IMR-90 (cell line): ENCODE measurements at regions not wholly inside any gene's neighbourhood (a gene's known extent, or its start where the extent isn't known, plus 50 kb on each side); places are given as distances from the start of the nearest gene placed in this dataset.

Source experiments
- ATAC-seq: fragments of 200-7000 bp; cut with Tn5 transposase; 2 replicates; pipeline ENCODE4 v1.9.1; 2020; ENCODE audit warnings: low read depth, mild to moderate bottlenecking, moderate library complexity
- BruUV-seq: library from RNA; stranded (reverse); fragments of 400-500 nt; replicated peaks from 2 replicates; lab custom pipeline; 2021; lab: Mats Ljungman, UMichigan
- CTCF ChIA-PET: fragments of 300-600 bp; formaldehyde crosslinking; extraction: SDS; loops from one replicate; lab custom pipeline; 2021; ENCODE audit warnings: antibody characterized with exemption; lab: Yijun Ruan, JAX
- POLR2A ChIA-PET: fragments of 300-600 bp; sonication (Branson Sonifier 250); formaldehyde crosslinking; loops from one replicate; lab custom pipeline; 2022; ENCODE audit warnings: antibody characterized with exemption; ENCODE audit not compliant: unreplicated experiment; lab: Charles Lee
- DNase-seq: peaks from one replicate; pipeline ENCODE4 v3.0.0; 2013
- H2AFZ ChIP-seq: replicated peaks from 2 replicates; pipeline ENCODE3; 2013; ENCODE audit warnings: low read length, mild to moderate bottlenecking; ENCODE audit not compliant: poor library complexity
- H2AK5ac ChIP-seq: 2 replicates; pipeline ENCODE4 v1.6.1; 2013; ENCODE audit warnings: low read depth, low read length, inconsistent platforms
- H2AK9ac ChIP-seq: replicated peaks from 2 replicates; pipeline ENCODE3; 2013; ENCODE audit warnings: mild to moderate bottlenecking, low read depth, low read length, moderate library complexity; ENCODE audit not compliant: poor library complexity
- H2BK120ac ChIP-seq: 2 replicates; pipeline ENCODE4 v1.6.1; 2013; ENCODE audit warnings: low read depth, low read length, inconsistent platforms
- H2BK15ac ChIP-seq: 3 replicates; pipeline ENCODE4 v1.6.1; 2013; ENCODE audit warnings: low read depth, low read length, inconsistent platforms
- H2BK20ac ChIP-seq: 2 replicates; pipeline ENCODE4 v1.6.1; 2013; ENCODE audit warnings: low read depth, mild to moderate bottlenecking, inconsistent platforms, low read length, moderate library complexity
- H2BK5ac ChIP-seq: 2 replicates; pipeline ENCODE4 v1.6.1; 2013; ENCODE audit warnings: mild to moderate bottlenecking, low read depth, low read length, inconsistent platforms; ENCODE audit not compliant: poor library complexity, severe bottlenecking
- H3K14ac ChIP-seq: replicated peaks from 2 replicates; pipeline ENCODE4 v1.6.1; 2013; ENCODE audit warnings: low read depth, low read length, inconsistent platforms
- H3K18ac ChIP-seq: 2 replicates; pipeline ENCODE4 v1.6.1; 2013; ENCODE audit warnings: low read depth, low read length, control low read depth
- H3K23ac ChIP-seq: 2 replicates; pipeline ENCODE4 v1.6.1; 2013; ENCODE audit warnings: low read depth, low read length, inconsistent platforms
- H3K27ac ChIP-seq: 2 replicates; pipeline ENCODE4 v1.5.1; 2013; ENCODE audit warnings: mild to moderate bottlenecking, control low read depth, low read length; ENCODE audit not compliant: insufficient read depth
- H3K27me3 ChIP-seq: 2 replicates; pipeline ENCODE4 v1.6.1; 2013; ENCODE audit warnings: low read length; ENCODE audit not compliant: control insufficient read depth, insufficient read depth
- H3K36me3 ChIP-seq: 2 replicates; pipeline ENCODE4 v1.6.1; 2013; ENCODE audit warnings: low read length, mixed read lengths; ENCODE audit not compliant: control insufficient read depth, insufficient read depth
- H3K4ac ChIP-seq: 2 replicates; pipeline ENCODE4 v1.6.1; 2013; ENCODE audit warnings: low read depth, low read length, inconsistent platforms
- H3K4me1 ChIP-seq: 2 replicates; pipeline ENCODE4 v1.6.1; 2013; ENCODE audit warnings: low read length, mixed read lengths; ENCODE audit not compliant: control insufficient read depth, insufficient read depth
- H3K4me2 ChIP-seq: 2 replicates; pipeline ENCODE4 v1.6.1; 2013; ENCODE audit warnings: low read depth, mild to moderate bottlenecking, control low read depth, low read length, moderate library complexity
- H3K4me3 ChIP-seq: 2 replicates; pipeline ENCODE4 v1.5.1; 2013; ENCODE audit warnings: low read depth, mild to moderate bottlenecking, control low read depth, low read length, moderate library complexity; ENCODE audit not compliant: insufficient read depth
- H3K56ac ChIP-seq: 2 replicates; pipeline ENCODE4 v1.6.1; 2013; ENCODE audit warnings: low read length, inconsistent platforms; ENCODE audit not compliant: insufficient read depth; ENCODE audit errors: extremely low read depth
- H3K79me1 ChIP-seq, 2 experiments: 2 replicates each; pipeline ENCODE4 v1.6.1; 2013; ENCODE audit warnings: low read length in 2 of 2, inconsistent platforms in 1 of 2, low read depth in 1 of 2
- H3K9ac ChIP-seq: 2 replicates; pipeline ENCODE4 v1.6.1; 2013; ENCODE audit warnings: low read depth, low read length, control low read depth
- H3K9me1 ChIP-seq: 2 replicates; pipeline ENCODE4 v1.6.1; 2013; ENCODE audit warnings: low read length, inconsistent platforms; ENCODE audit not compliant: insufficient read depth
- H3K9me3 ChIP-seq: 2 replicates; pipeline ENCODE4 v1.6.1; 2013; ENCODE audit warnings: low read length; ENCODE audit not compliant: control insufficient read depth, insufficient read depth
- H4K20me1 ChIP-seq: 2 replicates; pipeline ENCODE4 v1.6.1; 2013; ENCODE audit warnings: low read length, inconsistent platforms; ENCODE audit not compliant: insufficient read depth
- H4K5ac ChIP-seq: 2 replicates; pipeline ENCODE4 v1.6.1; 2013; ENCODE audit warnings: mild to moderate bottlenecking, low read depth, low read length, control low read depth
- H4K8ac ChIP-seq, 2 experiments: 2 replicates each; pipeline ENCODE4 v1.6.1; 2013; ENCODE audit warnings: low read depth in 2 of 2, low read length in 2 of 2, control low read depth in 1 of 2, inconsistent platforms in 1 of 2
- H4K91ac ChIP-seq: 2 replicates; pipeline ENCODE4 v1.6.1; 2013; ENCODE audit warnings: low read depth, low read length, inconsistent platforms; ENCODE audit not compliant: insufficient read depth
- BHLHE40 ChIP-seq: fragments of 150-350 bp; IDR thresholded peaks from 2 replicates; pipeline ENCODE4 v1.6.1; 2016; ENCODE audit warnings: mild to moderate bottlenecking, low read depth, low read length
- CEBPB ChIP-seq: IDR thresholded peaks from 2 replicates; pipeline ENCODE4 v1.6.1; 2012; ENCODE audit warnings: low read depth, low read length, improper control_type of control experiment
- CHD1 ChIP-seq: IDR thresholded peaks from 2 replicates; pipeline ENCODE4 v1.6.1; 2012; ENCODE audit warnings: low read depth, low read length, improper control_type of control experiment
- MAZ ChIP-seq: IDR thresholded peaks from 2 replicates; pipeline ENCODE4 v1.6.1; 2012; ENCODE audit warnings: low read depth, mild to moderate bottlenecking, low read length, improper control_type of control experiment, moderate library complexity, borderline replicate concordance
- RAD21 ChIP-seq: IDR thresholded peaks from 2 replicates; pipeline ENCODE4 v1.6.1; 2012; ENCODE audit warnings: low read length, improper control_type of control experiment
- RCOR1 ChIP-seq: IDR thresholded peaks from 2 replicates; pipeline ENCODE4 v1.6.1; 2012; ENCODE audit warnings: mild to moderate bottlenecking, low read length, improper control_type of control experiment; ENCODE audit not compliant: insufficient replicate concordance
- WGBS, 2 experiments: methylation state at CpG; one replicate each; pipeline versions ENCODE4 v1.1.5 to v1.1.7; 2013; ENCODE audit warnings: missing lambda C conversion rate in 2 of 2; ENCODE audit not compliant: insufficient read length in 1 of 2; ENCODE audit errors: extremely low coverage in 2 of 2; 5-methylcytosine and 5-hydroxymethylcytosine counted together
- dilution Hi-C: fragments of 300-500 bp; cut with HindIII; formaldehyde crosslinking; loops from one replicate; pipeline ENCODE4 v1.14.3; 2018; ENCODE audit warnings: low sequenced_read_pairs; ENCODE audit not compliant: unreplicated experiment
- in situ Hi-C: fragments of 300-500 bp; cut with MboI; formaldehyde crosslinking; loops from 3 replicates; pipeline ENCODE4 v1.14.3; 2019; ENCODE audit warnings: low sequenced_read_pairs, inconsistent platforms, mixed read lengths
- intact Hi-C: fragments of 100-400 bp; cut with micrococcal nuclease; formaldehyde crosslinking; loops from 2 replicates; pipeline ENCODE4 v1.10.0; 2022

DNA sequence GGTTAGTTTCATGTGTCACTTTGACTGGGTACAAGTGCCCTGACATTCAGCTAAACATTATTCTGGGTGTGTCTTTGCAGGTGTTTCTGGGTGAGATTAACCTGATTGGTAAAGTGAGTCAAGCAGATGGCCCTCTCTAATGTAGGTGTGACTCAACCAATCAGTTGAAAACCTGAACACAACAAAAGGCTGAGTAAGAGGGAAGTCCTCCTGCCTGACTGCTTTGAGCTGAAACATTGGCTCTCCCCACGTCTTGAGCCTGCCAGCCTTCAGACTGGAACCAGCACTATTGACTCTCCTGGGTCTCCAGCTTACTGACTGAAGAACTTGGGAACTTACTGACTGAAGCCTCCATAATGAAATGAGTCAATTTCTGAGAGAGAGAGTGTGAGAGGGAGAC, 70.0 kb upstream of the C21orf91 start:
- no peak overlapping the region for H4K91ac ChIP-seq
- no peak overlapping the region for H4K5ac ChIP-seq
- no peaks in the 10 kb centered on the region for H3K9me1 ChIP-seq
- TF ChIP-seq RAD21 = no peak
- no peak for TF ChIP-seq MAZ
- TF ChIP-seq CEBPB = no peak
- no peak for TF ChIP-seq CHD1
- no peak for TF ChIP-seq RCOR1
- TF ChIP-seq BHLHE40 = no peak
- H2AK5ac ChIP-seq = no peak overlapping the region
- dilution Hi-C loops (no loop called here), in situ Hi-C loops (no loop called here), intact Hi-C loops (no loop called here)
- no peak overlapping the region for H3K4me2 ChIP-seq
- H3K27ac ChIP-seq = no peak overlapping the region
- no peak overlapping the region for H2AFZ ChIP-seq
- H3K18ac ChIP-seq = no peak overlapping the region
- H3K4me1 ChIP-seq = no peaks in the 10 kb centered on the region
- H4K8ac ChIP-seq = no peak overlapping the region
- H3K14ac ChIP-seq = no peak overlapping the region
- CTCF ChIA-PET = interaction anchor here (1.1 kb wide), 1 partner anchor 50 kb away, joined by 4 read pairs; no protein-coding TSS in a partner anchor
- H3K36me3 ChIP-seq = no peaks in the 10 kb centered on the region
- no peaks in the 10 kb centered on the region for H3K9me3 ChIP-seq
- H3K9ac ChIP-seq = no peak overlapping the region
- no peak for DNase-seq
- H3K23ac ChIP-seq = no peak overlapping the region
- H2AK9ac ChIP-seq = no peak overlapping the region
- no peak overlapping the region for H3K4ac ChIP-seq
- no peaks in the 10 kb centered on the region; the same call in 1 of the 2 replicates for H3K27me3 ChIP-seq
- H3K4me3 ChIP-seq = no peak overlapping the region
- H4K20me1 ChIP-seq = no peaks in the 10 kb centered on the region
- no peak overlapping the region for H2BK120ac ChIP-seq
- no CpG with 5 or more reads among the region's 1 CpG for WGBS, 2 experiments
- no peaks in the 10 kb centered on the region for H3K79me1 ChIP-seq
- H3K56ac ChIP-seq = no peak overlapping the region
- H2BK5ac ChIP-seq = no peak overlapping the region
- H2BK15ac ChIP-seq = no peak overlapping the region
- BruUV-seq = no TSS peak
- no peak overlapping the region for H2BK20ac ChIP-seq
- ATAC-seq = no peak
- POLR2A ChIA-PET = no interaction called here
